ENCODE measurements at regions not wholly inside any gene's neighbourhood (a gene's known extent, or its start where the extent isn't known, plus 50 kb on each side); places are given as distances from the start of the nearest gene placed in this dataset.

- TF ChIP-seq, protein P1, sequence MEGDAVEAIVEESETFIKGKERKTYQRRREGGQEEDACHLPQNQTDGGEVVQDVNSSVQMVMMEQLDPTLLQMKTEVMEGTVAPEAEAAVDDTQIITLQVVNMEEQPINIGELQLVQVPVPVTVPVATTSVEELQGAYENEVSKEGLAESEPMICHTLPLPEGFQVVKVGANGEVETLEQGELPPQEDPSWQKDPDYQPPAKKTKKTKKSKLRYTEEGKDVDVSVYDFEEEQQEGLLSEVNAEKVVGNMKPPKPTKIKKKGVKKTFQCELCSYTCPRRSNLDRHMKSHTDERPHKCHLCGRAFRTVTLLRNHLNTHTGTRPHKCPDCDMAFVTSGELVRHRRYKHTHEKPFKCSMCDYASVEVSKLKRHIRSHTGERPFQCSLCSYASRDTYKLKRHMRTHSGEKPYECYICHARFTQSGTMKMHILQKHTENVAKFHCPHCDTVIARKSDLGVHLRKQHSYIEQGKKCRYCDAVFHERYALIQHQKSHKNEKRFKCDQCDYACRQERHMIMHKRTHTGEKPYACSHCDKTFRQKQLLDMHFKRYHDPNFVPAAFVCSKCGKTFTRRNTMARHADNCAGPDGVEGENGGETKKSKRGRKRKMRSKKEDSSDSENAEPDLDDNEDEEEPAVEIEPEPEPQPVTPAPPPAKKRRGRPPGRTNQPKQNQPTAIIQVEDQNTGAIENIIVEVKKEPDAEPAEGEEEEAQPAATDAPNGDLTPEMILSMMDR (conservative IDR thresholded peaks at IDR 0.05; ENCODE audit: low read depth, low read length), result no peak
- TF ChIP-seq RFX5 (IDR thresholded peaks at IDR 0.05; ENCODE audit: low read depth, low read length) (no peak), RCOR1 (IDR thresholded peaks at IDR 0.05; ENCODE audit: insufficient replicate concordance, low read length) (no peak), RAD21 (IDR thresholded peaks at IDR 0.05; ENCODE audit: low read length) (no peak), FOS (IDR thresholded peaks at IDR 0.05; ENCODE audit: low read depth, low read length) (no peak), POLR2A (IDR thresholded peaks at IDR 0.05; ENCODE audit: low read depth, low read length) (no peak), MXI1 (IDR thresholded peaks at IDR 0.05; ENCODE audit: borderline replicate concordance, low read depth, low read length) (no peak), BHLHE40 (IDR thresholded peaks at IDR 0.05; ENCODE audit: low read depth, low read length) (no peak), SMC3 (IDR thresholded peaks at IDR 0.05; ENCODE audit: low read depth, low read length) (no peak), ELK1 (IDR thresholded peaks at IDR 0.05; ENCODE audit: borderline replicate concordance, low read depth, low read length) (no peak), MAFK (IDR thresholded peaks at IDR 0.05; ENCODE audit: low read depth, low read length) (no peak), CEBPB (IDR thresholded peaks at IDR 0.05; ENCODE audit: low read depth, low read length) (no peak), CHD1 (IDR thresholded peaks at IDR 0.05; ENCODE audit: low read depth, low read length) (no peak)
- TF ChIP-seq, protein P2, sequence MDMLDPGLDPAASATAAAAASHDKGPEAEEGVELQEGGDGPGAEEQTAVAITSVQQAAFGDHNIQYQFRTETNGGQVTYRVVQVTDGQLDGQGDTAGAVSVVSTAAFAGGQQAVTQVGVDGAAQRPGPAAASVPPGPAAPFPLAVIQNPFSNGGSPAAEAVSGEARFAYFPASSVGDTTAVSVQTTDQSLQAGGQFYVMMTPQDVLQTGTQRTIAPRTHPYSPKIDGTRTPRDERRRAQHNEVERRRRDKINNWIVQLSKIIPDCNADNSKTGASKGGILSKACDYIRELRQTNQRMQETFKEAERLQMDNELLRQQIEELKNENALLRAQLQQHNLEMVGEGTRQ (IDR thresholded peaks at IDR 0.05; ENCODE audit: low read depth, low read length), result no peak
These were observed 402.3 kb downstream of the BRD1 start for GRCh38 chr22:49425356-49425755.

All from IMR-90 (cell line).